HFFc6 (cell line): ENCODE measurements at regions not wholly inside any gene's neighbourhood (a gene's known extent, or its start where the extent isn't known, plus 50 kb on each side); places are given as distances from the start of the nearest gene placed in this dataset.

Experiments used
- DNase-seq: peaks from one replicate; pipeline ENCODE4 v3.0.0-alpha.2; 2018
- H3K27ac Mint-ChIP-seq: 2 replicates; pipeline ENCODE4 v1.8.0; 2020; ENCODE audit warnings: mild to moderate bottlenecking, mixed read lengths
- H3K27me3 Mint-ChIP-seq: 2 replicates; pipeline ENCODE4 v1.8.0; 2021; ENCODE audit warnings: mild to moderate bottlenecking, moderate library complexity, mixed read lengths; ENCODE audit not compliant: insufficient read depth
- H3K36me3 Mint-ChIP-seq: 2 replicates; pipeline ENCODE4 v1.8.0; 2021; ENCODE audit warnings: low read depth, mixed read lengths
- H3K4me1 Mint-ChIP-seq: 2 replicates; pipeline ENCODE4 v1.8.0; 2020; ENCODE audit warnings: low read depth, mixed read lengths
- H3K4me3 Mint-ChIP-seq: 2 replicates; pipeline ENCODE4 v1.8.0; 2020; ENCODE audit warnings: mild to moderate bottlenecking, moderate library complexity, mixed read lengths
- H3K9me3 Mint-ChIP-seq: 2 replicates; pipeline ENCODE4 v1.8.0; 2020; ENCODE audit warnings: mild to moderate bottlenecking, mixed read lengths
- CTCF ChIP-seq: fragments of 200-600 bp; sonication (generic); IDR thresholded peaks from 2 replicates; pipeline ENCODE4 v1.5.0; 2021; ENCODE audit warnings: antibody characterized with exemption, mild to moderate bottlenecking

- H3K27ac Mint-ChIP-seq = no peak overlapping the region
- no peaks in the 10 kb centered on the region for H3K36me3 Mint-ChIP-seq
- H3K4me3 Mint-ChIP-seq = no peak overlapping the region
- peaks cover 23% of the 10 kb centered on the region for H3K9me3 Mint-ChIP-seq
- no peaks in the 10 kb centered on the region for H3K4me1 Mint-ChIP-seq
- no peak for DNase-seq
- TF ChIP-seq CTCF = no peak
- no peaks in the 10 kb centered on the region for H3K27me3 Mint-ChIP-seq
These were observed 1002.0 kb downstream of the REEP3 start for GRCh38 chr10:64523065-64523759.

- H3K27ac Mint-ChIP-seq = no peak overlapping the region
- peaks cover 35% of the 10 kb centered on the region for H3K9me3 Mint-ChIP-seq
- no peak for TF ChIP-seq CTCF
- H3K27me3 Mint-ChIP-seq = no peaks in the 10 kb centered on the region
- no peak for DNase-seq
- no peaks in the 10 kb centered on the region for H3K36me3 Mint-ChIP-seq
- no peaks in the 10 kb centered on the region for H3K4me1 Mint-ChIP-seq
- H3K4me3 Mint-ChIP-seq = no peak overlapping the region
These were observed 1007.2 kb downstream of the REEP3 start for GRCh38 chr10:64528294-64529002.

- Mint-ChIP-seq H3K4me3 (no peak overlapping the region), H3K4me1 (no peaks in the 10 kb centered on the region), H3K9me3 (peaks cover 35% of the 10 kb centered on the region), H3K27me3 (no peaks in the 10 kb centered on the region), H3K36me3 (no peaks in the 10 kb centered on the region), H3K27ac (no peak overlapping the region)
- no peak for TF ChIP-seq CTCF
- no peak for DNase-seq
These were observed 1007.8 kb downstream of the REEP3 start for GRCh38 chr10:64529003-64529350.

- no peak for TF ChIP-seq CTCF
- DNase-seq = no peak
- Mint-ChIP-seq H3K9me3 (peaks cover 28% of the 10 kb centered on the region), H3K4me3 (no peak overlapping the region), H3K27me3 (no peaks in the 10 kb centered on the region), H3K36me3 (no peaks in the 10 kb centered on the region), H3K4me1 (no peaks in the 10 kb centered on the region), H3K27ac (no peak overlapping the region)
These were observed 1013.4 kb downstream of the REEP3 start for GRCh38 chr10:64534616-64535015.

- Mint-ChIP-seq H3K36me3 (no peaks in the 10 kb centered on the region), H3K4me1 (no peaks in the 10 kb centered on the region), H3K9me3 (peaks cover 32% of the 10 kb centered on the region), H3K27me3 (no peaks in the 10 kb centered on the region), H3K27ac (no peak overlapping the region), H3K4me3 (no peak overlapping the region)
- DNase-seq = no peak
- TF ChIP-seq CTCF = no peak
These were observed 1014.1 kb downstream of the REEP3 start for GRCh38 chr10:64535131-64535867.
